Forelimb muscle (tissue), 1 donor: ENCODE measurements at regions not wholly inside any gene's neighbourhood (a gene's known extent, or its start where the extent isn't known, plus 50 kb on each side); places are given as distances from the start of the nearest gene placed in this dataset.
"Not testable (repeated sequence)": the region's sequence is repeated elsewhere in the genome, so short reads cannot be mapped to it uniquely, and the experiment has no call there.

ENCODE experiments used
- DNase-seq: peaks from one replicate; pipeline ENCODE4 v3.0.0-alpha.2; 2013; ENCODE audit warnings: low read depth

DNA sequence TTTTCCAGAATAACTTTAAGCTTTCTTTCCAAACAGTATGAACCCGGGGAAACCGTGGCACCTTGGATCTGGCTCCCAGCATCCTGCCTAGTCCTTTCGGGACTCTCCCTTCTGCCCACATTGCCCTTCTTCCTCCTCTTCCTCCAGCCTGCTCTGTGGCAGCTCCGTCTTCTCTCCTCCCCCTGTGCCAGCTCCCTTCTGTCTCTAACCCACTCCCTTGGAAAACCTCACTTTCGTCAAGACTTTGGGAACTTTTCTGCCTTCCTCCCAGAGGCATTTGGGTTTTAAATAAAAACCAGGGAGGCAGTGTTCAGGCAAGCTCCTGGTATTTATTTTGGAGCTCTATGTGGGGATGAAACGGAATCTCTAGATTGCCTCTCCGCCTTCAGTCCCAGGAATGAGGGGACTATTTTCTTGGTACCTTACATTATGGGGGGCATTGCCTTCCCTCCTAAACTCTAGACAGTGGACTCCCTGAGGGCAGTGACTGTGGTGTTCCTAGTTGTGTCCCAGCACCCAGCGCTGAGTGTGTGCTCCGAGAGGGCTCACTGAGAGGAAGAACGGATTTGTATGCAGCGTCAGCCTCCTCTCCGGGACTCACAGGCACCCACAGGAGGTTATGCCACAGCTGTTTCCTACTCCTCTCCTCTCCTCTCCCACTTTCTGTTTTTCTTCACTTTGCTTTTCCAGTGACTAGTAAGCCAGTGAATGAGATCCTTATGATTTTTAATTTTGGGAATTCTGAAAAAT, 105.4 kb upstream of the MRPS22 start:
- no peak for DNase-seq

DNA sequence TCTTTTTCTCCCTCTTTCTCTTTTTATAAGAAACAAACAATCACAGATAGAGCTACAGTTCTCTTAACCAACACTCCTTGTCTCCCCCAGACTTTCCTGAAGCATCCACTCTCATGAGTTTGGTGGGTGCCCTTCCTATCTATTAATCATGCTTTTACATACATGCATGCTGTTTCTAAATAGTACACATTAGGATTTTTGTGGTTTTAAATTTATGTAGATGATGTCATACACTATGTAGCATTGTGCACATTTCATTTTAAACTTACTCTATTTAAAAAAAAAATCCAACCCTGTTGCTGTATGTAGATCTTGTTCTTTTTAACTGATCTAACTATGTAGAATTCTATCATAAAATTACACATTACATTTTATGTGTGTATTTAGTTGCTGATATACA, 104.3 kb upstream of the MRPS22 start:
- DNase-seq, result no peak

DNA sequence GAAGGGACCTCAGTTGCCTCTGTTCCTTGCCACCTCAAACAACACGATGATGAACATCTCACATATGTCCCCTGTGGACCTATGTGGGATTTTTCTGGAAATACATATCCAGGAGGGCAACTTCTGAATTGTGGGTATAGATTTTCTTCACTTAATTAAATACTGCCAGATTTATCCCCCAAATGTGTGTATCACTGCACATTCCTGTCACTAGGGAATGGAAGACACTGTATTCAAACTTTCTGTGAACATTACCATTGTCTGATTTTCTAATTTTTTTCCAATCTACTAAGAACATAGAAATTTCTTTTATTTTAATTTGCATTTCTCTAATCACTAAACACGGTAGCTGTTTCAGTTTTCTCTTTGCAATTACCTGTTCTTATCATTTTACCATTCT, 102.0 kb upstream of the MRPS22 start:
- no peak for DNase-seq

- DNase-seq, result no peak
Observed at GRCh38 chr3:139243710-139244109, 100.1 kb upstream of the MRPS22 start.

DNA sequence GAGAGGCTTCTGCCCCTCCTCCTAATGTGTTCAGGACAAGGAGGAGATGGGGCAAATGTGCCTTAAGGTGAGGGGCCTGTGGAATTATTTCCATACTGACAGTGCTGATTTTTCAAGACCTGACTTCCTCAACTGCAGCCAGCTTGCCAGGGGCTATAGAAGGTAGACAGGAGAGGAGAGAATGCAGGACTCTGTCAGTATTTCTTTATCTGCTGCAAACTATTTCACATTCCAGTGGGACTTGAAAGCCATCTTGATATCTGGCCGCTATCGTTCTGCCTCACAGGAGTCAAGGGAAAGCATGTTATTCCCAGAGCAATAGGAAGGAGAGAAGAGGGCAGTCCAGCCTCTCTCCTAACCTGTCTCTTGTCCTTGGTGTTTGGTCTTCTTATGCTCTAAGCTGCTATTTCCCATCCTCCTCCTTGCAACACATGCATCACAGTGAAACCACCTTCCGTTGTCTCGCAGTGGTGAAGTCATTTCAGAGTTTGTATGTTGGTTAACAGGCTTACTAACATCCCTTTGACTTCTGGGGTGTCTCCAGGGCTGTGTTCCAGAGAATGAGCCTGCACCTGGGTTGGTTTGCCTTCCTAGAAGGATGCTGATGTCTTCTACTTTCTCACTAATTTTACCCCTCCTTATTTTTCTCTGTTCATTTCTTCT, 95.1 kb upstream of the MRPS22 start:
- DNase-seq, result no peak

DNA sequence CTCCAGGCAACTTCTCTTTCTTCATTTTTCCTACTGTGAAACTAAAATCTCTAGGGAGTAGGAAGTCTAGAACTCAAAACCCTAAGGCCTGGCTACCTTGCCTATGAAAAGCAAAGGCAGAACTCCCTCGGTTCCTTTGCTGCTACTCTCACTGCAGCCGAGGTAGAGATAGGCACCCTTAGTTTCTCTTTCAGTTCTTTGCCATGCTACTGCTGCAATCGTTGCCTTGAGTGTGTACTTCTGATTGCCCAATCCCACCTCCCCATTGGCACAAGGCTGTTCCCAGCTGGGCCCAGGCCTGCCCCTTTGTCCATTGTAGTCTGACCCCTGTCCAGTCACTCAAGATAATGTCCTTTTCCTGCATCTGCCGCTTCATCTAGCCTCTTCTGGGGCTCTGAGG, 92.3 kb upstream of the MRPS22 start:
- no peak for DNase-seq

- no peak for DNase-seq
Observed at GRCh38 chr3:139252719-139253118, 91.1 kb upstream of the MRPS22 start.

DNA sequence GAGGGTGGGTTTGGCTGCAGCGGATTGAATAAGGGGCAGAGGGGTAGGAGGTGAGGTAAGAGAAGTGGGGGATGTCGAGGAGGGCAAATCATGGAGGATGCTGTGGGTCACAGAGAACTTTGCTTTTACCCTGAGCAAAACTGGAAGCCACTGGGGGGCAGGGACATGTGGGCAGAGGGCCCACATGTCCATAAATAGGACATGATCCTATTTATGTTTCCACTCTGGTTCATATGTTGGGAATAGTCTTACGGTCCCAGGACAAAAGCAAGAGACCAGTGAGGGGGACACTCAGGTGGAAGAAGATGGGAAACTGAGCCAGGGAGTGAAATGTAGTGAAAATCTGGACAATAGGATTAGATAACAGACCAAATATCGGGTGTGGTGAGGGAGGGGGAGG, 85.5 kb upstream of the MRPS22 start:
- DNase-seq, result no peak

- no peak for DNase-seq
Observed at GRCh38 chr3:139259398-139259797, 84.4 kb upstream of the MRPS22 start.

- no peak for DNase-seq
Observed at GRCh38 chr3:139260041-139260486, 83.8 kb upstream of the MRPS22 start.

- no peak for DNase-seq
Observed at GRCh38 chr3:139260793-139261736, 82.8 kb upstream of the MRPS22 start.

GRCh38 chr3:139261754-139262586, 81.8 kb upstream of the MRPS22 start:
- no peak for DNase-seq

GRCh38 chr3:139263798-139264197, 80.0 kb upstream of the MRPS22 start:
- no peak for DNase-seq

GRCh38 chr3:139264375-139264774, 79.4 kb upstream of the MRPS22 start:
- DNase-seq, result no peak

DNA sequence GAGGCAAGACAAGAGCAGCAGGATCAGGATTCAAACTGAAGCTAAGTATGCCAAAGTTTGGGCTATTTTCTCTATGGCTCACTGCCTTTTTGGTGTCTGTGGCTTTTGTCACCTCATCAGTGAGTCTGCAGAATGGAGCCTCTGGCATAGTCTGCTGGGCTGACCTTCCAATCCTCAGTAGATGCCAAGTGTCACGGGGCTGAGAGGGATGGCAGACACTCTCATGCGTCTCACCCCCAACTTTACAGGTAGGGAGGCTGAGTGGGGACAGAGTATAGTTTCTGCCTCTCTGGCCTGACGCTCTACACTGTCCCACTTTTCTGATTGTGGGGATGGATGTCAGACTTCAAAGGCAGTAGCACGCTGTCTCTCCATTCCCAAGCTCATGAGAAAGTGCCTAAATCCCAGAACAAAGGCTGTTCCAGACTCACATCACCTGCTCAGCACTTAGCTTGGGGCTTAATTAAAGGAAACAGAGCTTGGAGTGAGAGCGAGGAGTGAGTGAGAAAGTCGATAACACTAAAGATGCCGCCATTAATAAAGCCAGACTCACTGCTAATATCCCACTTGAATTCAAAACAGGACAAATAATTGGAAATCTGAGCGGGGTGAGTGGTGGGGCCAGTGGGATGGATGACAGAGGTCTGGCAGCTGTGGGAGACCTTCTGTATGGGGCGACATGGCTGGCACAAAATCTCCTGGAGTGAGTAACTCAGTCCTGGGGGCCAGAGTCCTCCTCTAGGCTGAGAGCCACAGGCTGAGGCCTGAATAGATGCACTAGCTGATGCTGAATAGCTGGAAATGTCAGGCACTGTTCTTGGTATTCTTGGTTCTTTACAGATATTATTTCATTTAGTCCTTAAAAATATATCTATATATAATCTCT, 78.4 kb upstream of the MRPS22 start:
- no peak for DNase-seq

GRCh38 chr3:139267300-139268246, 76.2 kb upstream of the MRPS22 start:
- DNase-seq, result no peak

DNA sequence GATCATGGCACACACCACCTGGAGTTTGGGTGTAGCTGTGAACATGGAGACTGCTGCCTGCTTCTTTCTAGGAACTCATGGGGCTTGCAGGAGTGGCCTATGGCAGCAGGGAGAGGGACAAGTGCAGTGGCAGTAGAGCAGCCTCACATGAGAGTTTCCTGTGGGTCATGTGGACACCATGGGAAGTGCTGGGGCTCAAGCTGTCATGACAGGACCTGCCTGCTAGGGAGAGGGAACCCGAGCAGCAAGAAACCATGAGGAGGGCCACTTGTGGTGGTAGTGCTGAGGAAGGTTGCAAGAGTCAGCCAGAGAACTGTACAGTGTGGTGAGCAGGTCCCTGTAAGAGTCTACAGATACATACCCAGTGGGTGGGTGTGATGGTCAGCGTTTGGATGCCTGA, 73.8 kb upstream of the MRPS22 start:
- DNase-seq, result no peak

- DNase-seq, result not testable (repeated sequence)
Observed at GRCh38 chr3:139270652-139271051, 73.2 kb upstream of the MRPS22 start.

DNA sequence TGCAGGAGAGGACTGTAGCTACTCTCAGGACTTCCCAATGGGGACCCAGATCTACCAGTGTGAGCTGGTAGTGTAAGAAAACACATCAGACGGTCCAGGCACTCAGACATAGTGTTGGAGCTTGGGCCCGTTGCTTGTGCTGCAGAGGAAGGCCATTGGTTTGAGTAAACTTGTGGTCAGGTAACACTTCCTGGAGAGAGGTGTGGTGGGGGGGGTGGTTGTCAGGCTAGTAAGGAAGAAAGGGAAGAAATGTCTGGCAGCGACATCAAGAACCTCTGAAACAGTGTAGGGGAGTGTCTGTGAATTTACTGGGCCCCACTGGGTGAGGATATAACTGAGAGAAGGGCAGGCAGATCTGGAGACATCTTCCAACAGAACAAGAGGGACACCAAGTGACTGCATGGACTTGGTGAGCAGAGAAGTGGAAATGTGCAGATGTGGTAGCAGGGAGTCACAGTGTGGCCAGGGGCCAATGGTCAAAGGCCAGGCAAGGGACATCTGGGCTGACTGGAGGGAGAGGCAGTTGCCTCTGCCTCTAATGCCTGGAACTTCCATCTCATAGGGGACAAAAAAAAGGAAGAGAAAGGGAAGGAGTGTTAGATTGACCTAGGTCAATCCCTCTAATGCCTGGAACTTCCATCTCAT, 63.7 kb upstream of the MRPS22 start:
- no peak for DNase-seq
